Trophoblast cell (in vitro differentiated cells and primary cell): ENCODE measurements at regions not wholly inside any gene's neighbourhood (a gene's known extent, or its start where the extent isn't known, plus 50 kb on each side); places are given as distances from the start of the nearest gene placed in this dataset.

Experiments used
- DNase-seq, 2 donors: peaks; one replicate each; pipeline ENCODE4 v3.0.0-alpha.2; 2016
- H2AFZ ChIP-seq: 2 replicates; pipeline ENCODE4 v1.6.1; 2013; ENCODE audit warnings: low read length, moderate library complexity, mild to moderate bottlenecking; ENCODE audit not compliant: insufficient read depth, poor library complexity
- H2AK5ac ChIP-seq: 2 replicates; pipeline ENCODE4 v1.6.1; 2013; ENCODE audit warnings: mild to moderate bottlenecking, low read length
- H2BK120ac ChIP-seq: 2 replicates; pipeline ENCODE4 v1.6.1; 2013; ENCODE audit warnings: low read length, mild to moderate bottlenecking, moderate library complexity; ENCODE audit not compliant: insufficient read depth, poor library complexity
- H2BK12ac ChIP-seq: 2 replicates; pipeline ENCODE4 v1.6.1; 2013; ENCODE audit warnings: mild to moderate bottlenecking, low read length, moderate library complexity
- H2BK5ac ChIP-seq: 2 replicates; pipeline ENCODE4 v1.6.1; 2013; ENCODE audit warnings: low read length, low read depth, moderate library complexity, mild to moderate bottlenecking; ENCODE audit not compliant: poor library complexity
- H3K14ac ChIP-seq: 2 replicates; pipeline ENCODE4 v1.6.1; 2013; ENCODE audit warnings: mild to moderate bottlenecking, low read length
- H3K18ac ChIP-seq: 2 replicates; pipeline ENCODE4 v1.6.1; 2013; ENCODE audit warnings: mild to moderate bottlenecking, low read length
- H3K23ac ChIP-seq: 2 replicates; pipeline ENCODE4 v1.6.1; 2013; ENCODE audit warnings: low read length
- H3K27ac ChIP-seq: 2 replicates; pipeline ENCODE4 v1.5.1; 2013; ENCODE audit warnings: low read depth, mild to moderate bottlenecking, inconsistent platforms, low read length, moderate library complexity
- H3K27me3 ChIP-seq: 2 replicates; pipeline ENCODE4 v1.6.1; 2013; ENCODE audit warnings: inconsistent platforms, mild to moderate bottlenecking, low read length, moderate library complexity; ENCODE audit not compliant: insufficient read depth
- H3K36me3 ChIP-seq, 2 experiments: 1 replicate in 1 of 2; 2 replicates in 1 of 2; pipeline ENCODE4 v1.6.1; 2013; ENCODE audit warnings: low read length in 2 of 2, mild to moderate bottlenecking in 2 of 2, moderate library complexity in 1 of 2; ENCODE audit not compliant: insufficient read depth in 2 of 2, control insufficient read depth in 1 of 2
- H3K4ac ChIP-seq: 2 replicates; pipeline ENCODE4 v1.6.1; 2013; ENCODE audit warnings: low read depth, mild to moderate bottlenecking, low read length, moderate library complexity
- H3K4me1 ChIP-seq, 2 experiments: 1 replicate in 1 of 2; 2 replicates in 1 of 2; pipeline ENCODE4 v1.6.1; 2013; ENCODE audit warnings: low read length in 2 of 2, mild to moderate bottlenecking in 2 of 2, moderate library complexity in 1 of 2; ENCODE audit not compliant: insufficient read depth in 2 of 2, control insufficient read depth in 1 of 2
- H3K4me2 ChIP-seq: 2 replicates; pipeline ENCODE4 v1.6.1; 2013; ENCODE audit warnings: inconsistent platforms, mild to moderate bottlenecking, low read length, moderate library complexity
- H3K4me3 ChIP-seq: 2 replicates; pipeline ENCODE4 v1.5.1; 2013; ENCODE audit warnings: mild to moderate bottlenecking, low read depth, low read length, inconsistent platforms
- H3K79me1 ChIP-seq: one replicate; pipeline ENCODE4 v1.6.1; 2013; ENCODE audit warnings: low read length
- H3K79me2 ChIP-seq: 2 replicates; pipeline ENCODE4 v1.6.1; 2013; ENCODE audit warnings: low read length, mild to moderate bottlenecking; ENCODE audit not compliant: control insufficient read depth, insufficient read depth, poor library complexity
- H3K9ac ChIP-seq: 2 replicates; pipeline ENCODE4 v1.6.1; 2013; ENCODE audit warnings: mild to moderate bottlenecking, low read length
- H3K9me3 ChIP-seq: 2 replicates; pipeline ENCODE4 v1.6.1; 2013; ENCODE audit warnings: low read depth, mild to moderate bottlenecking, control low read depth, inconsistent platforms, low read length; ENCODE audit not compliant: insufficient read depth
- H4K12ac ChIP-seq: 2 replicates; pipeline ENCODE4 v1.6.1; 2013; ENCODE audit warnings: low read depth, mild to moderate bottlenecking, low read length, moderate library complexity
- H4K8ac ChIP-seq: 2 replicates; pipeline ENCODE4 v1.6.1; 2013; ENCODE audit warnings: low read depth, mild to moderate bottlenecking, low read length, moderate library complexity
- H4K91ac ChIP-seq: one replicate; pipeline ENCODE4 v1.6.1; 2013; ENCODE audit warnings: low read depth, mild to moderate bottlenecking, low read length, moderate library complexity
- WGBS: extraction: QIAGEN DNeasy Blood & Tissue Kit; methylation state at CpG from one replicate; pipeline ENCODE4 v1.1.7; 2013; ENCODE audit warnings: missing lambda C conversion rate; ENCODE audit not compliant: insufficient read length, insufficient coverage; ENCODE audit errors: extremely low coverage; 5-methylcytosine and 5-hydroxymethylcytosine counted together

GRCh38 chr10:131841131-131841660, 59.6 kb upstream of the PPP2R2D start:
- Histone ChIP-seq H2AFZ (no peak overlapping the region), H3K27me3 (no peaks in the 10 kb centered on the region), H3K4me1 (no peaks in the 10 kb centered on the region), H3K79me1 (no peaks in the 10 kb centered on the region), H3K23ac (no peak overlapping the region), H3K79me2 (no peaks in the 10 kb centered on the region), H4K91ac (no peak overlapping the region), H4K8ac (no peak overlapping the region), H3K36me3 (no peaks in the 10 kb centered on the region), H2BK12ac (no peak overlapping the region), H2BK5ac (no peak overlapping the region), H3K4me2 (no peak overlapping the region), H3K4ac (no peak overlapping the region), H3K9ac (no peak overlapping the region), H4K12ac (no peak overlapping the region), H3K18ac (no peak overlapping the region), H2BK120ac (no peak overlapping the region), H3K9me3 (no peaks in the 10 kb centered on the region), H2AK5ac (no peak overlapping the region), H3K4me3 (no peak overlapping the region), H3K14ac (no peak overlapping the region), H3K27ac (no peak overlapping the region)
- WGBS: no CpG with 5 or more reads among the region's 19 CpGs
- no peak for DNase-seq

DNA sequence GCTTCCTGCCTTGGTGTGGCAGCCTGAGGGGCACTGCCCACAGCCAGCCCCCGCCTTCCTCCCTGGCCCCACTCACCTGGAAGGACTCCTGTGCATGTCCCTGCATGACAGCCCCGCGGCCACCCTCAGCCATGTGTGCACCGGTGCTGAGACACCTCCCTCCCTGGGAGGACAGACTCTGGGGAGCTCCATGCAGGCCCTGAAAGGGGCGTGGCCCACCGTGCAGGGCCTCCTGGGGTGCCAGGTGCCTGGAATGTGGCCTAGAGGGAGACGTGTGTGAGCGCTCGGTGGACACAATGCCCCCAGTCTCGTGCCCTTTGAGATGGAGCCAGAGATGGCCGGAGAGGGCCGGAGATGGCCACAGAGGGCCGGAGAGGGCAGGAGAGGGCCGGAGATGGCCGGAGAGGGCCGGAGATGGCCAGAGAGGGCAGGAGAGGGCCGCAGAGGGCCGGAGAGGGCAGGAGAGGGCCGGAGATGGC, 59.1 kb upstream of the PPP2R2D start:
- no peak overlapping the region for H3K4me2 ChIP-seq
- no peak overlapping the region for H3K4me3 ChIP-seq
- no peak overlapping the region for H3K18ac ChIP-seq
- no peak overlapping the region for H3K14ac ChIP-seq
- H4K91ac ChIP-seq: no peak overlapping the region
- H3K27ac ChIP-seq: no peak overlapping the region
- no peak overlapping the region for H3K4ac ChIP-seq
- no peak overlapping the region for H2BK12ac ChIP-seq
- no peak overlapping the region for H2BK5ac ChIP-seq
- no peak overlapping the region for H3K9ac ChIP-seq
- no peaks in the 10 kb centered on the region for H3K79me2 ChIP-seq
- no peak overlapping the region for H2AK5ac ChIP-seq
- H3K4me1 ChIP-seq: no peaks in the 10 kb centered on the region
- H3K27me3 ChIP-seq: no peaks in the 10 kb centered on the region
- no peak overlapping the region for H4K8ac ChIP-seq
- no peaks in the 10 kb centered on the region for H3K36me3 ChIP-seq
- DNase-seq: no peak
- WGBS: no CpG with 5 or more reads among the region's 19 CpGs
- H2AFZ ChIP-seq: no peak overlapping the region
- no peak overlapping the region for H2BK120ac ChIP-seq
- H3K79me1 ChIP-seq: no peaks in the 10 kb centered on the region
- H3K23ac ChIP-seq: no peak overlapping the region
- no peaks in the 10 kb centered on the region for H3K9me3 ChIP-seq
- H4K12ac ChIP-seq: no peak overlapping the region

DNA sequence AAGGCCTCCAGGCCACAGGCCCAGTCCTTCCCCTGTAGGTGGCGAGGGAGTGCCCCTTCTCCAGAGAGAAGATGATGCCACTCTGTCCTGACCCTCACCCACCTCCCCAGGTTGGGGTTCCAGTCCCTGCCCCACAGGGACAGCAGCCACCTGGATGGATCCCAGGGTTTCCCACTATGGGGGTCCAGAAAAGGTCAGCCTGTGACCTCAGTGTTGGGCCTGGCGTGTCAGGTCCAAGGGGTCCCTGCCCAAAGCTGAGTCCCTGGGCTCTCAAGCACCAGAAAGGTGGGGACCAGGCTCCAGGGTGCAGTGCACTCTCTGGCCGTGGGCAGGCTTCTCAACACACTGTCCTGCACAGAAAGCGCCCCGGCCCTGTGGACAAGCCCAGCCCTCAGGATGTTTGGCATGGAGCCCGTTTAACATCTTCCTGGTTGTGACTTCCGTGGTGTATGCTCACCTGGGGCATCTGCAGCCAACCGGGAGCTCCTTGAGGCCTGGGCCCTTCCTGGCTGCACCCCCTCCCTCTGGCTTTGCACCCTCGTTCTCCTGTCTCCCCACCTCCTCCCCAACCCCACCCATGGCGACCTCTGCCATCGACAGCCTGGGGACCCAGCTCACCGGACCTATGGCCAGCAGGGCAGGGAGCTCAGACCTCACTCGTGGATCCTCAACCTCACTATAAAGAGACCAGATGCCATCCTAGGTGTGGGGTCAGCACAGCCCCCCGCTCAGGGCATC, 58.3 kb upstream of the PPP2R2D start:
- Histone ChIP-seq H3K14ac (no peak overlapping the region), H3K4me2 (no peak overlapping the region), H3K27me3 (no peaks in the 10 kb centered on the region), H3K4me1 (no peaks in the 10 kb centered on the region), H3K79me1 (no peaks in the 10 kb centered on the region), H3K36me3 (no peaks in the 10 kb centered on the region), H3K4ac (no peak overlapping the region), H4K8ac (no peak overlapping the region), H2BK120ac (no peak overlapping the region), H3K9me3 (no peaks in the 10 kb centered on the region), H4K91ac (no peak overlapping the region), H2BK12ac (no peak overlapping the region), H2AK5ac (no peak overlapping the region), H3K4me3 (no peak overlapping the region), H3K79me2 (no peaks in the 10 kb centered on the region), H2BK5ac (no peak overlapping the region), H3K23ac (no peak overlapping the region), H3K18ac (no peak overlapping the region), H4K12ac (no peak overlapping the region), H3K9ac (no peak overlapping the region), H2AFZ (no peak overlapping the region), H3K27ac (no peak overlapping the region)
- WGBS: no CpG with 5 or more reads among the region's 14 CpGs
- DNase-seq: no peak

DNA sequence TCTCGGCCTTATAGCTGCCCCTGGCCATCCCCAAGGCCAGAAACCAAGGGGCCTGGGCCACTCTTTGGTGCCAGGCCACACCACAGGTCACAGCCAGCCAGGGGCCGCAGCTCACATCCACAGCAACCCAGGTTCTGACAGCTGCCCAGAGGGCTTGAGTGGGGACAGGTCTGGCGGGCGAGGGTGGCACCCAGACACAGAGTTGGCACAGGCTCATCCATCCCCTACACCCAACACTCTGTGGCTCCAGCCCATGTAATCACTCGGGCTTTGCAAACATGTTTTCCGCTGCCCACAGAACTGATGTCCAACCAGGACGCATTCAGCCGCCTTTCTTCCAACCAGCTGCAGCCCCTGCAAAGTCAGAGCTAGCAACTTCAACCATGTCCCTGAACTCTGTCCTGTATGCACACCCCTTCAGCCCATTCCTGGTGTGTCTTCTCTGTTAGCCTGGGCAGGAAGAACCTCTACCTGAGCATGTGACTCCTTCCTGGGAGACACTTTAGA, 57.7 kb upstream of the PPP2R2D start:
- Histone ChIP-seq H4K8ac (no peak overlapping the region), H3K9me3 (no peaks in the 10 kb centered on the region), H3K18ac (no peak overlapping the region), H2BK5ac (no peak overlapping the region), H4K12ac (no peak overlapping the region), H3K27me3 (no peaks in the 10 kb centered on the region), H3K4me1 (no peaks in the 10 kb centered on the region), H2AFZ (no peak overlapping the region), H2BK120ac (no peak overlapping the region), H3K14ac (no peak overlapping the region), H3K4me2 (no peak overlapping the region), H3K9ac (no peak overlapping the region), H2BK12ac (no peak overlapping the region), H3K36me3 (no peaks in the 10 kb centered on the region), H3K23ac (no peak overlapping the region), H3K79me2 (no peaks in the 10 kb centered on the region), H2AK5ac (no peak overlapping the region), H4K91ac (no peak overlapping the region), H3K27ac (no peak overlapping the region), H3K79me1 (no peaks in the 10 kb centered on the region), H3K4ac (no peak overlapping the region), H3K4me3 (no peak overlapping the region)
- no peak for DNase-seq
- WGBS: no CpG with 5 or more reads among the region's 8 CpGs
